Kidney capillary endothelial cell (primary cell): ENCODE measurements at regions not wholly inside any gene's neighbourhood (a gene's known extent, or its start where the extent isn't known, plus 50 kb on each side); places are given as distances from the start of the nearest gene placed in this dataset.
"Not testable (repeated sequence)": the region's sequence is repeated elsewhere in the genome, so short reads cannot be mapped to it uniquely, and the experiment has no call there.

Experiments used
- DNase-seq: peaks from one replicate; pipeline ENCODE4 v3.0.0-alpha.2; 2018; ENCODE audit warnings: low spot score

DNA sequence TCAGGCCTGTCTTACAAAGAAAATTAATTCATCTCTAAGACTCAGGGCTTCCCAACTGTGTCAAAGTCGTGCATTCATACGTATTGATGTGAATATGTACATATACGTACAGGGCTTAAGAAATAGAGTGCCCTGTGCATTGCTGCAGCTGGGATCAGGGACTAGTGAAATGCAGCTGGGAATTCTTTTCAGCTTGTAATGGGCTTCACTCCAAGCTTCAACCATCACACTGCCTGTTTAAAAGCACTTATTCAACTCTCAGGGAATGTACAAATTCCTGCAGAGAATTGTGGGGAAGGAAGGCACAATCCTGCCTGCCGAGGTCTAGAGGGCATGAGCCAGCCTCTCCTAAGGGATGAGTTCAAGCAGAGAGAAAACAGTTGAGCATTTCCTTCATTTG, 59.6 kb upstream of the MAN2A1 start:
- DNase-seq: no peak

DNA sequence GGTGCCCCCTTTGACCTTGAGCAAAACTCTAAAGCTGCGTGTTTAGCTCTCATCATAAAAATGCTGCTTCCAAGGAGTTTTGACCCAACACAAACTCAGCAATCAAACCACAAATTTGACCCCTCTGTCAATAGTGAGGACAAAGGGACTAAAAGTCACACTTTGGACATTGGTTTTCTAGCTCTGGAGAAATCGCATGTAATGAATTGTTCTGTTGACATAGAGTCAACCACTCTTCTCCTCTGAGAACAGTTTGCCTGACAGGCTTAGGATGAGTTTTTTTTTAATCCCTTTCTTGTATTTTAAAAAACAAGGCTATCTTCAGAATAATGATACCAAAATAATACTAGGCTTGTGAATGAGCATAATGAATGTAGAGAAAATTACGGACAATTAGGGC, 61.1 kb upstream of the MAN2A1 start:
- DNase-seq: no peak

DNA sequence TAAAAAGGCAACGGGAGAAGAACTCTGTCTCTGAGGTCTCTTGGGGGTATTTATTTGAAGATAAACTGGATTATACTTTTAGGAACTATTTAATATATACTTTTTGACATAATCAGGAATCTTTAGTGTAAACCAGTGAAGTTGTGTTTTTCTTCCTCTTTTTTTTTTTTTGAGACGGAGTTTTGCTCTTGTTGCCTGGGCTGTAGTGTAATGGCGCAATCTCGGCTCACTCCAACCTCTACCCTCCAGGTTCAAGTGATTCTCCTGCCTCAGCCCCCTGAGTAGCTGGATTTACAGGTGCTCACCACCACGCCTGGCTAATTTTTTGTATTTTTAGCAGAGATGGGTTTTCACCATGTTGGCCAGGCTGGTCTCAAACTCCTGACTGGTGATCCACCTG, 68.5 kb upstream of the MAN2A1 start:
- DNase-seq: not testable (repeated sequence)

GRCh38 chr5:109620651-109621050, 69.1 kb upstream of the MAN2A1 start:
- no peak for DNase-seq

GRCh38 chr5:109619606-109620005, 70.1 kb upstream of the MAN2A1 start:
- no peak for DNase-seq

GRCh38 chr5:109619021-109619460, 70.7 kb upstream of the MAN2A1 start:
- no peak for DNase-seq

DNA sequence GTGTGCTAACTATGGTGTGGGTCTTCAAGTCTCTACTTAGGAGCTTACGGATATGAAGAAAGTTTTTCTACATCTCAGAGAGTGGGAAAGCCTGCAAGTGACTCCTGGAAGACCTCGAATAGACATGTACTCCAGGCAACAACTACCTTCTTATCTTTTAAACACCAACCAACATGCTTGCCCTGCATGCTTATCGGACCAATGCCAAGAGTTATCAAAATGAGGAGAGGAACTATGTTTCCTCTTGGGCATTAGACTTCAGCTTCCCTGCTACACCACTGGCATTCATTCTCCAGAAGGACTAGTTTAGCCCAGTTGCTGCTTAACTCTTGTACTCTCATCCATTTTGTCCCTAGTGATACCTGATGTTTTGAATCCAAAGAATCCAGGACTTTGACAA, 74.7 kb upstream of the MAN2A1 start:
- no peak for DNase-seq

DNA sequence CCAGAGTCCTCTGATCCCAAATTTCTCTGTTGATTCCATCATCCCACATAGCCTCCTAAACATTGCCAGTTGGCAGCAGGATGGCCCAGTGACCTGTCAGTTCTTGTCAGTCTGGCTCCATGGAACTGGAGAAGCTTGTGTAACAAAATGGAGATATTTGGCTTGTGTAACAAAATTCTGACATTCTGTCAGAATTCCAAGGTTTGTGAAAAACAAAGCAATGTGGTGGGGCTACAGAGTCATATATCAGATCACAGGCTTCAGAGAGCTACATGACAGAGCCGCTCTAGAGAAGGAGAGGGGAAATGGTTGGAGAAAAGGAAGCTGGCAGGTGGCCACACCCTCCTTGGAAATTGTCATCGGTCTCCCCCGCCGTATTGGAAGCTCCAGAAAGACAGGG, 75.4 kb upstream of the MAN2A1 start:
- DNase-seq: no peak

DNA sequence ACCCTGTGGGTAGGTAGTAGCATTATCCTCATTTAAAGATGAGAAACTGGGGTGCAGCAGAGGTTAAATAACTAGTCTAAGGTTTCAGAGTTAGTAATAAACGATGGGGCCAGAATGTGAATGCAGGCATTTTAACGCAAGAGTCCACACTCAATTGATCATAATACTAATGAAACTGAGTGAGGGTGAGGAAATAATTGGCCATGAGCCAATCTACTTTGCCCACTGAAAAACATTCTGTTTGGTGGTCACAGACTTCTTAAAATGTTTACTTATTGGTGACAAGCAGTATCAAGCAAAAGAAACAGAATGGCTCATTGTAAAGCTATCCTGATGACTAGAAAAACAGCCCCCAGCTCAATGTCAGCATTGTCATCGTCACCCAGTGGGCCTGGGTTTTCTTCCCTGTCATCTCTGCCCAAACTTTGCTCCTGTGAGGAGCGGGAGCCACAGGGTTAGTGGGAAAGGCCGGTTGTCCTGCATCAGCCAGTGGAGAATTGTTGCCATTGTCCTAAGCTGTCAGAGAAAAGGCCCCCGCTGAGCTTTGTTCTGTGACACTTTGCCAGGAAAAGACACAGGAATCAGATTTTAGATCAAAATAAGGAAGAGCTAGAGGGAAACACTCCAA, 77.3 kb upstream of the MAN2A1 start:
- no peak for DNase-seq

DNA sequence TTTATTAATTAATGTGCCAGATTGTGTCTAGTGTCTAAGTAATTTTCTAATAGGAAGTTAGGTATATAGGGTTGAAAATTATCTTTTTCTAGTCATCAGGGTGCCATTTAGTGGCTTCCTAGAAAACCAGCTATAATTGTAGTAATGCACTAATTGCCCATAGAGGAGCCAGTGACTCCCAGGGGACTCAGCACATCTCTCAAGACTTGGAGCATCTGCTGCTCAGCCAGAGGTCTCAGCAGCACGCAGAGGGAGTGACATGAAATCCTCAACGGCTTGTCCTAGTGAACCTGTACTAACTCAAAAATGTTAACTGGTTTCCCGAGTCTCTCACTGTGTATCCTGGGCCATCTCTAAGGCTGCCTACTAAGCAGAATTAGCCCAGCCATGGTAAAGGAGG, 78.2 kb upstream of the MAN2A1 start:
- no peak for DNase-seq

DNA sequence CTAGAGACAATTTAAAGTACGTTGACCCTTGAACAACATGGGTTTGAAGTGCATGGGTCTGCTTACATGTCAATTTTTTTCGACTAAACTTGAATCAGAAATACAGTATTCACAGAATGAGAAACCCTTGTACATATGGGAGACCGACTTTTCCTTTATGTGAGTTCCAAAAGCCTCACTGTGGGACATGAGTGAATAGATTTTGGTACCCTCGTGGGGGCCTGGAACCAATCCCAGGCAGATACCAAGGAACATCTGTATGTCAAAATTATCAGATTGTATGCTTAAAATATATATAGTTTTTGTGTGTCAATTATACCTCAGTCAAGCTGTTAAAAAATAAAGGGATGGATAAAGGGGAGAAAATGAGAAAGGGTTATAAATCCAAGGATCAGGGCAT, 78.7 kb upstream of the MAN2A1 start:
- DNase-seq: no peak

DNA sequence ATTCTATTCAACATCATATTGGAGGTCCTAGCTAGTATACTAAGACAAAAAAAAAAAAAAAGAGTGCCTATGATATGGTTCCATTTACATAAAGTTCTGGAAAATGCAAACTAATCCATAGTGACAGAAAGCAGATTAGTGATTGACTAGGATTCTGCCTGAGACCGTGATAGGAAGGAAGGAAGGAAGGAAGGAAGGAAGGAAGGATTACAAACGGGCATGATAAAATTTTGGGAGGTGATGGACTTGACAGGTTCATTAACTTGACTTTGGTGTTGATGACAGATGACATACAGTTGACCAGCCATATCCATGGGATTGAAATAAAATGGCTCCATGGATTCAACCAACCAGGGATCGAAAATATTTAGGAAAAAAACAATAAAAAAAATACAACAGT, 79.1 kb upstream of the MAN2A1 start:
- no peak for DNase-seq

- DNase-seq: no peak
Observed at GRCh38 chr5:109605207-109605730, 84.5 kb upstream of the MAN2A1 start.

DNA sequence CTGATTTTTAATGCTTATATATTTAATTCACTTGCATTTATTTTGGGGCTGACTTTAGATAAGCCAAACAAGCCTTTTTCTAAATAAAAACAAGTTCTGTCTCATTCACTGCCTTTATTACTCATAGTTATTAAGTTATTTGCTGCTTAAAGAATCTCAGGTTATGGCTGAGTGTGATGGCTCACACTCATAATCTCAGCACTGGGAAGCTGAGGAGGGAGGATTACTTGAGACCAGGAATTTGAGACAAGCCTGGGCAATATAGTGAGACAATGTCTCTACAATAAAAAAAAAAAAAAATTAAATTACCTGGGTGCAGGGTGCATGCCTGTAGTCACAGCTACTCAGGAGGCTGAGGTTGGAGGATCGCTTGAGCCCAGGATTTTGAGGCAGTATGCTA, 85.0 kb upstream of the MAN2A1 start:
- DNase-seq: no peak

DNA sequence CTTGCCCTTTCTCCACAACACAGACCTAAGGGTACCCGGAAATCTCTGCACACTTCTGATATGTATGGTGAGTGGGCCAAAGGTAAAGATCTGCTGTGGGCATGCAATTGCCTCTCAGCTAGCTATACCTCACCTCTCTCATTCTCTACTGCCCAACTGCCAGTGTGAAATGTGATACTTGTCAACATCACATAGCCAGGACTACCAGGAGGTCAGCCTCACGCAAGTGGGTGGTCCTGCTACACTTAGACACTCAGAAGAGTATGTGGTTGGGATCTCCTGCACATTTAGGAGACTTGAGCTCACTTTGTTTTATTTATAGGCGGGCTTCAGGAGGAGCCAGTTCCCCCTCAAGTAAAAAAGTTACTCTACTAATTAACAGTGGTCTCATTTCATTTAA, 88.0 kb upstream of the MAN2A1 start:
- DNase-seq: no peak

DNA sequence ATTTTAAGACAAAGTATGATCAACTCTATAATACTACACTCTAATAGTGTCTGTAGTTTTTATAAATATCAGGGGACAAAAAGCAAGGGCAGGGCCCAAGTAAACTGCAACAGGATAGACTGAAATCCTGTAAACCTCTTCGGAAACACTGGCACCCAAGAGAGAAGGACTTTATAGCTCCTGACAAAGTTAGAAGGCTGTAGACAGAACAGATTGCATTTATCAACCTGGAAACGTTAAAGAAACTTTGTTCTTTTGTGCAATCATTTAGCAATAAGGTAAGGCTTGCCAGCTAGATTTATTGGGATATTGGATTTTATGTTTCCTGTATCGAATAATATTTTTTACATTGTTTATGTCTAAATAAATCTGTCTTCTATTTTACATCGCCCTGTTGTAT, 91.8 kb upstream of the MAN2A1 start:
- no peak for DNase-seq

GRCh38 chr5:109594217-109594616, 95.5 kb upstream of the MAN2A1 start:
- DNase-seq: no peak

- DNase-seq: no peak
Observed at GRCh38 chr5:109590799-109591198, 98.9 kb upstream of the MAN2A1 start.

DNA sequence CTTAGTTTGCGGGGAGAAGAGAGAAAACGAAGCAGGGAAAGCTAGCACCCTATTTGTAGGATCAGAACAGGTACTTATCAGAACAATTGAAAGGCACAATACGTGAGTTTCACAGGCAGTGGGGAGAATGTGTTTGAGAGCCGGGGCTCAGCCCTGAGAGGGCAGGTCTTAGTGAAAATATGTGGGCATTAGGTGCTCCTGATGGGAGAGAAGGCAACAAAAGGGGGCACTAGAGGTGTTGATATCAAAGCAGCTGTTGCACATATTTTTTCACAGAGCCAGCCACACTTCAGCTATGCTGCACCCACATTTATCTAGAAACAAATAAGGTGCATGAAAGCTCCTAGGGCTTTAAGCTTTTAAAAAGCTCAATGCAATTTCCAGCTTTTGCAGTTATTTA, 99.7 kb upstream of the MAN2A1 start:
- DNase-seq: no peak

GRCh38 chr5:109589239-109589638, 100.5 kb upstream of the MAN2A1 start:
- no peak for DNase-seq

GRCh38 chr5:109588281-109589035, 101.3 kb upstream of the MAN2A1 start:
- DNase-seq: no peak

- no peak for DNase-seq
Observed at GRCh38 chr5:109584986-109585599, 104.6 kb upstream of the MAN2A1 start.

GRCh38 chr5:109580225-109580624, 109.5 kb upstream of the MAN2A1 start:
- DNase-seq: no peak
